GM12892 (cell line): ENCODE measurements at regions not wholly inside any gene's neighbourhood (a gene's known extent, or its start where the extent isn't known, plus 50 kb on each side); places are given as distances from the start of the nearest gene placed in this dataset.
"Not testable (repeated sequence)": the region's sequence is repeated elsewhere in the genome, so short reads cannot be mapped to it uniquely, and the experiment has no call there.

ENCODE experiments used
- POLR2A ChIP-seq: IDR thresholded peaks from 2 replicates; pipeline ENCODE4 v1.6.1; 2011; ENCODE audit warnings: low read depth, low read length, control low read depth
- POLR2AphosphoS5 ChIP-seq: IDR thresholded peaks from 2 replicates; pipeline ENCODE4 v1.6.1; 2011; ENCODE audit warnings: low read depth, low read length, control low read depth
- TAF1 ChIP-seq: IDR thresholded peaks from 2 replicates; pipeline ENCODE4 v1.6.1; 2011; ENCODE audit warnings: low read depth, mild to moderate bottlenecking, control low read depth, low read length, borderline replicate concordance

DNA sequence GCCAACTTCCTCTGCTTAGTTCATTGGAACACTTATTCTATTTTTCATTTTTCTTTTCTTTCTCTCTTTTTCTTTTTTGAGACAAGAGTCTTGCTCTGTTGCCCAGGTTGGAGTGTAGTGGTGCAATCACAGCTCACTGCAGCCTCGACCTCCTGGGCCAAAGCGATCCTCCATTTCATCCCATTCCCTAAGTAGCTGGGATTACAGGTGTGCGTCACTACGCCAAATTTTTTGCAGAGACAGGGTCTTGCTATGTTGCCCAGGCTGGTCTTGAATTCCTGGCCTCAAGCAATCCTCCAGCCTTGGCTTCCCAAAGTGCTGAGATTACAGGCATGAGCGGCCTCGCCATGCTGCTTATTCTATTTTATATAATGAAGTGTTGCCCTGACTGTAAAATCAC, 336.4 kb upstream of the TNRC6C start:
- TF ChIP-seq POLR2AphosphoS5, TAF1, POLR2A: not testable (repeated sequence)
